HG03103 (cell line): ENCODE measurements at regions not wholly inside any gene's neighbourhood (a gene's known extent, or its start where the extent isn't known, plus 50 kb on each side); places are given as distances from the start of the nearest gene placed in this dataset.
"Not testable (repeated sequence)": the region's sequence is repeated elsewhere in the genome, so short reads cannot be mapped to it uniquely, and the experiment has no call there.

Experiments
- ATAC-seq: cut with Tn5 transposase; IDR thresholded peaks from one replicate; pipeline ENCODE4 v1.9.1; 2021; ENCODE audit warnings: low read depth; ENCODE audit not compliant: unreplicated experiment

DNA sequence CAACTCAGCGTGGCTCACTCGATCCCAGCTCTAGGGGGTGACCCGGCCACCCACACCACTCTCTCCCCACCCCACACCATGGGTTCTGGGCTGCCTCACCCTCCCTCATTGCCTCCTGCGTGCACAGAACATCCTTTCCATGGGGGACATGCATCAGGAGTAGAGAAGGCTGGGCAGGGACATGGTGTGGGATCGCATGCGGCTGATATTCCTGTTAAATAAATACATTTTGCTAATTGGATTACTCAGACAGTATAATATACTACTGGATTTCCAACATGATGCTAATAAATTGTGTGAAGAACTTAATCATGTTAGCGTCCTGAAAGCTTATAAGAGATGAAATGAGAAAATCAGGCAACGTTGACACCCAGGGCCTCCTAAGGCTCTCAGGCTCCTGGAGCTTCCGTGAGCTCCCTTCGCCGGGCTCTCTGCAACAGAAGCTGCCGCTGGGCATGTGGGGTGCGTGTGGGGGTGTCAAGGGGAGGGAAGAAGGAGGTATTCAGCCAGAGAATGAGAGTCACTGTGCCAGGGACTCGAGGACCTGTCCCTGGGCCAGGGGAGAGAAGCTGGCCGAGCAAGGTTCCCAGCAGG, 173.1 kb upstream of the TNRC6C start:
- no peak for ATAC-seq

DNA sequence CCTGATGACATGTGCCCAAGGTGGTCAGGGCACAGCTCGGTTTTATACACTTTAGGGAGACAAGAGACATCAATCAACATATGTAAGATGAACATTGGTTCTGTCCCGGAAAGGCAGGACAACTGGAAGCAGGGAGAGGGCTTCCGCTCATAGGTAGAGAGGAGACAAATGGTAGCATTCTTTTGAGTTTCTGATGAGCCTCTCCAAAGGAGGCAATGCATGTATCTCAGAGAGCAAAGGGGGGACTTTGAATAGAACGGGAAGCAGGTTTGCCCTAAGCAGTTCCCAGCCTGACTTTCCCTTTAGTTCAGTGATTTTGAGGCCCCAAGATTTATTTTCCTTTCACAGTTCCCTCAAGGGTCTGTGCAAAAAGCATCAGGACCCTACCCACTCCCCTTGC, 172.4 kb upstream of the TNRC6C start:
- ATAC-seq: no peak

DNA sequence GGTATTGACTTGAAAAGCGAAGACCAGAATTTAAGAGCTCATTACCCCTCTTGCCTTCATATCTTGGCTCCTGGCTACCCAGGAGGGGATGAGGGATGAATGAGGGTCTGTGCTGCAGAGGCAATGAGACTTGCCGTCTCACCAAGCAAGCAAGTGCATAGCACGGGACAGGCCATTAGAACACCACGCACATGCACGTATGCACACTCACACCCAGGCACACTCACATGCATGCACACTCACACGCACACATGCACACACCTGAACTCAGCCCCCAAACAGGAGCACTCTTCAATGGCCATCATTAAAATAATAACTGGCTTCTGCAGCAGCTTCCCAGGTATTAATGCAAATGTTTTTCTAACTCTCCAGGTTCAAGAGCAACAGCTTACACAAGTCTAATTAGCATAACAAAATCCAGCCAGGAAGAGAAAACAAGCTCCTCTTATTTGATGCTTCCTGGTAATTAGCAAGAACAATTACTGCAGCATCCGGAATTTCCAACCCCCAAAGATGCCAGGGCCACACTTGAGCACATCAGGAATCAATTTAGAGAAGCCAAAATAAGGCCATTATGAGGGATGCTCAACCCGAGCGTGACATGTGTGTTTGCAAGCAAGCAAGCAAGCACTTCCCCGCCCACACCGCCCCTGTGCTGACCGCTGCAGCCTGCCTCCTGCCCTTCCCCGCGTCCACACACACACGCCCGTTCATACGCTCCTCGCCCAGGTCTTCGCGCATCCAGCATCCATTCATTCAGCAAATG, 171.6 kb upstream of the TNRC6C start:
- no peak for ATAC-seq

DNA sequence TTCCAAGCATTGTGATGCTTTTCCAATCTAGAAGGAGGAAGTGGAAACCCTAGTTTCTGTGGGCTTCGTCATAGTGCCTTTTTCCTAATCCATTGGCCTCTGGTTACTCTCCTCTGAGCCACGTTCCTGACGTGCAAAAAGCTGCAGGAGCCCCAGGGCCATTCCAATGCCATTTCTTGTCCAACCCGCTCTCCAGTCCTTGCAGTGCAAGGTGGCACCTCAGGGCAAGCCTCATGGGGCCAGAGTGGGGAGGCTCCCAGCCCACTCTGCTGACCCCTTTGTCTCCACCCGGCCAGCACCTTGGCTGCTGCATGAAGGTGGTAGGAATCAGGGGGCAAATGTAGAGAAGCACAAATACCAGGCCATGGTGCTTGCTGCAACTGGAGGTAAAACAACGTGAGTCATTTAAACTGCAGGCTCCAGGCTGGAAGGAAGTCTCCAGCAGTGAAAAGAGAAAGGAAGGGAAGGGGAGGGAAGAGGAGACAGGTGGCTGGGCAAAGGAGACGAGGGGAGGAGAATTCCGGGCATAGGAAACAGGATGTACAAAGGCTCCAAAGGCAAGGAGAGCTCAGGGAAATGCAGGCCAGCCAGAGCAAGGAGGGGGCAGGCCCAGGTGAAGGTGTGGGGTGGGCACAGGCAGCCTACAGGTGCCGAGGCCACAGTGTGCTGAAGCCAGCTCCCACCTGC, 168.2 kb upstream of the TNRC6C start:
- no peak for ATAC-seq

DNA sequence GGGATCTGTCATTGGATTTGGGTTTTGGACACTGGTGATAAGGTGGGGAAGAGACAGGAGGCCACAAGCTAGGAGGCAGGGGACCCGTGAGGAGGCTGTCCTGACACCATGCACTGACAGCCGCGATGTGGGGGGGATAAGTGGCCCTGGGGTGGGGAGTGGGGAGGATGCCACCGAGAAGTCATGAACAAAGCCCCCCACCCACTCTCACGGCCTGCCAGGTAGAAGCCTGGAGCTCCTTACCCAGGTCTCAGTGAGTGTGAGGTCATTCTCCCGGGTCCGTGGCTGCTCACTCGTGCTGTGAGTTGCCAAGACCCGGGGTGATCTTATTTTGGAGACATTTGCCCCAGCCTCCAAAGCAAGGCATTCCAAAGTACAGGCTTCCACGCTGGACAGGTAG, 165.9 kb upstream of the TNRC6C start:
- ATAC-seq: no peak

DNA sequence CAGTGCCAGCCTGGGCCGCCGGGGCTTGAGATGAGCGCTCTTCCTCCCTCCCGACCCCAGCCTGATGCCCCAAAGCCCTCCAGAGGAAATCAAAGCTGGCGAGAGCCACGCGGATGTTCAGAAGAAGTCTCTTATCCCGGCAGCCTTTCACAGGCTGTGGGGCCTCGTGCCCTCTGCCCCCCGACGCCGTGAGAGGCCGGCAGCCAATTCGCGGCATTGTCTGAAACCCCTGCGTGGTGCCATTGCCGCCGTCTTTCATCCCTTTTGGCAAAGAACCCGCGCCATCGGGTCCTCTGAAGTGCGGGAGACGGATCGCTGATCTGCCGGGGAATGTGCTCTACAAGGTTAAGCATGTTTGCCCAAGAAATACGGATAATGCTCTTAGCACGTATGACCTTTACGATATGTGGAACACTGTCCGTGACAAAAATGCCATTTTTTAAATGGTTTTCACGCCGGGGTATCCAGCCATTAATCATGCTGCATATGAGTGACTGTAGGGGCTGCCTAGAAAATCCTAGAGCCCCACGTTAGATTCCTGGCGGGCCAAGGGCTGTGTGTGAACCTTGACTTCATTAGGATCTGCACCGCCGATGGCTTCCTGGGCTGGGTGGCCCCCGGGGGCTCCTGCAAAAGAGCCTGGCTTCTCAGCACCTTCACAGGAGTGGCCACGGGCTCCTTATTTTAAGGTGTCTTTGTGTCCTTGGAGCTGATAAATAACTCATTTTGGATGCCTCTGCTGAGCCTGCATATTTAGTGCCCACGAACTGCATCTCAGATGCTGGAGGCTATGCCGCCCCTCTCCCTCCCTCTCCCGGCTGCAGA, 165.1 kb upstream of the TNRC6C start:
- ATAC-seq: no peak

DNA sequence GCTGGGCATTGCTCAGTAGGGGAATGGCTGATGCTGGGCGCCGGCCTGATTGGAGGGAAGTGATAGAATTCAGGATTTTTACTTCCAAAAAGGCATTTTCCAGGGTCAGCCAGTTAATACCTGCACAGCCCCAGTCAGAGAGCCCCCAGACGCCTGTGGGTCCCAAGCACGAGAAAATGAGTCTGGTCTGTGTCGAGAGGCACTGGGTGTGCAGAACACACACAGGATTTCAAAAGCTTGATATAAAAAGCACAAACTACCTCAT, 164.6 kb upstream of the TNRC6C start:
- ATAC-seq: no peak

DNA sequence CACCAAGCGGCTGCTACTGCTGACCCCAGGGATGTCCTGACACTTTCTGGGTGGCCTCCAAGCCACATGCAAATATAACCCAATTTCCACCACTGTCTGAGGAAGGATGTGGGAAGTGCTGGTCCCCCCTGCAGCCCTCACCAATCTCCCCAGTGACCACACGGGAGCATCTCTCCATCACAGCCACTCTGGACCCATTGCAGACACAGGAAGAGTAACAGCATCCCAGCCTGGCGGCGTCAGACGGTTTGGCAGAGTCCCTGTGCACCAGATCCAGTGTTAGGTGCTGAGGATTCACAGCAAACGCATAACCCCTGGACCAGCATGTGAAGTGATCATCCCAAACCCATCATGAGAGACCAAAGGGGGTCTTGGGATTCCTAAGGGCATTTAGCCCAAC, 163.7 kb upstream of the TNRC6C start:
- ATAC-seq: no peak

DNA sequence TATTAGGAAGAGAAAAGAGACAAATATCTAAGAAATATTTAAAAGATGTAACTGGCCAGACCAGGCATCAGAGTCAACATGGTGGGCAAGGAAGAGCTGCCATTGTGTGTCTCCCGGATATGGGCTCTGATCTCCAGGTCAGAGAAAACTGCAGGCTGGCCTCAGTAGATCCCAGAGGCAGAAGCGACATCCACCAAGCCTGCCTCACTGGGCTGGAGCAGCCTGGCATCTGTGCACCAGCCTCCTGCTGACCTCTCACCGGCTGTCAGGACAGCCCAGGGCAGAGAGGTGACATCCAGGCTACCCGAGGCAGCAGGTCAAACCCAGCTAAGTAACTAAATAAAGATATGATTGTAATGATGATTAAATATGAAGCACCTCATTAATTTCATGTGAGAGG, 162.8 kb upstream of the TNRC6C start:
- ATAC-seq: no peak

DNA sequence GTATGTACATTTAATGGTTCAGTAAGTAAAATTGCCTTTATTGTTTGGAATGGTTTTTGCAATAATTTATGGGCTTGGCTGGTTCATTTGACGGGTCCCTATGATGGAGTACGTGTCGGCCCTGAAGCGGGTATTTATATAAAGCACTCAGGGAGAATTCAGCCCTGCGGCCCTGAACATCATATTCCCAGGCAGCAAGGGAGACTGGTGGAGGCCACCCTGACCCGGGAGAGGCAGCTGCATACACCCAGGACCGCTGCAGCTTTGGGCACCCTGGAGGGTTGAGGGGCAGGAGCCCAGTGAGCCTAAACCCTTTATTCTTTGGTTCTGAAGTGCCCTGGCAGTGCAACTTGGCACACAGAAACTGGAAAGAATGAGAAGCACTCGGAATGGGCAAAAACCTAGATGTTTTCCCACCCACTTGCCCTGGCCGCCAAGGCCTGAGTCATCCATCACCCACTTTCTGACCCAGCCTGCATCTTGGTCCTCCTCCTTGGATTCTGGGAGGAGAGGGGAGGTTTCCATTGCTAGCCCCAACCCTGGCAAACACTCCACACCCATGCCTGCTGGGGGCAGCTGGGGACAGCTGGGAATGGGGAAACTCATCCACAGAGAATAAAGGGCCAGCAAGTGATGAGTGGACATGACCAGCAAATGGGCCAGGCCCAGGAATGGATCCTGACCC, 162.2 kb upstream of the TNRC6C start:
- no peak for ATAC-seq

DNA sequence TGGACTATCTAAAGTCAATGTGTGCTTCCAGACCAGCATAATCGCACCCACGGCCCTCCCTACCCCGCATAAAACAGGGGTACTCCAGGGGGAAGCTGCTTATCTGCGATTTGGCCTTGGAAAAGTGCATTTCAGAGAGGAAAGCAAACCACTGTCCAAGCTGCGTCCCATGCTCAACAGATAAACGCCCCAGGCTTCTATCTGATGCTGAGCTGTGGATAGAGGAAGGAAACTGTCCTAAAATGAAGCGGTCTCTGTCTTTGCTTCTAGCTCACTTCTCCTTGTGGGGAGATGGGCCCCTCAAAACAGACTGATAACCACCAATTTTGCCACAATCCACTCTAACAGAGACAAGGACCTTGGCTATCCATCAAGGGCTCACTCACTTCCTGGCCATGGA, 160.5 kb upstream of the TNRC6C start:
- ATAC-seq: no peak

DNA sequence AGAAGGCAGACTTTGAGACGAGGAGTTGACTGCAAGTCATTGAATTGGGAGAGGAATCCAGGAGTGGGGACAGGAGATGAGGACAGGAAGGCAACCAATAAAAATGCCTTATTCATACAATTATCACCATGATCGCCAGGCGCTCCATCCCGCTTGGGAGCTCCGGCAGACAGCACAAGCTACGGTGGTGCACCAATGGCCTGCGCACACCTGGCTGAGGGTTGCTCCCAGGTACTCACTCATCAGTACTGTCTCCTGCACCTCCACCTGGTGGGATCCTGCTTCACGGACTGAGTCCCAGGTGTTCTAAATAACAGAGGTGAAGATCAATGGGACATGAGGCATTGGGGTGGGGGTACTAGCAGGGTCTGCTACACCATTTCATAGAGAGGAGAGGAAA, 160.0 kb upstream of the TNRC6C start:
- no peak for ATAC-seq

DNA sequence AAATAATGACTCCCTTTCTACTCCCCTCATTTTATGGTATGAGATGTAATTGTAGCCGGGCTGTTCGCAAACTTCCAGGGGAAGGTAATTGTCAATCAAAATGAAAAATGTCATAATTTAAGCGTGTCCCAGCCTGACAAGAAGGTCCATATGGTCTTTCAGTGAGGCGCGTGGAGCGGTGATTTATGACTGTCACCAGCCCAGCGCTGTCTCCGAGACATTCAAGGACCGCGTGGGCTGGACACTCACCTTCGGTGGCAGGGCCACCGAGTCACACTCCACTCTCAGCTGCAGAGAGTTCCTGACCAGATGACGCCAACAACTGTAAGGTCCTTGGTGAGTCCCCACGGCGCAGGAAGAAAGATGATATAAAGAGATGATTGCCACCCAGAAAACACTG, 157.7 kb upstream of the TNRC6C start:
- no peak for ATAC-seq

DNA sequence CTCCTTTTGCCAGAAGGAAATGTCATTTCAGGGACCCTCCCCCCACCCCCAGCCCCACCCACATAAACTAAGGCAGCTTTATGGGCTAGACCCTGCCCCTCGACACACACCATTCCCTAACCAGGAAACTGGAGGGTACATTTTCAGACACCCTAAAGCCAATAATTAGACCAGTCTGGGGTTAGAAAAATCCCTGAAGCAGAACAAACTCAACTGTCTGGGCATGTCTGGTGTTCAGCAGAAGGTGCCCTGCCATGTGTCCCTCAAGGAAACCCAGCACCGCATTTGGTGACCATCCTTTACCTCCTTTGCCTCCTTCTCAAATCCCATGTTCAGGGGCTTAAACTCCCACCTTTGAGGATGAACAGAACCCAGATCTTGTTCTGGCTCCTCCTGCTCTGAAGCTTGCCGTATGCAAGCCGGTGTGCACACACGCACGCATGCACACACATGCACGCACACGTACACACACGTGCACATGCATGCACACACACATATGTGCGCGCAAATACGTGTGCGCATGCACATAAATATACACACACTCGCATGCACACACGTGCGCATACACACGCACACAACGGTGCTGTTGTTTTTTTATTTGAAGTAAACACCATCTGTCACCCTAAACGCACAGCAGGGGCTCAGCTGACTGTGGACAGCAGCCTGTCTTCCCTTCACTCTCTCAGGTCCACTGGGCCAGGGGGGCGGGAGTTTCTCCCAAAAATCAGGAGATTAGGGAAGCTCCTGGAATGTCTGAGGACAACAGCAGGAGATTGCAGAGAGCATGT, 156.8 kb upstream of the TNRC6C start:
- no peak for ATAC-seq

DNA sequence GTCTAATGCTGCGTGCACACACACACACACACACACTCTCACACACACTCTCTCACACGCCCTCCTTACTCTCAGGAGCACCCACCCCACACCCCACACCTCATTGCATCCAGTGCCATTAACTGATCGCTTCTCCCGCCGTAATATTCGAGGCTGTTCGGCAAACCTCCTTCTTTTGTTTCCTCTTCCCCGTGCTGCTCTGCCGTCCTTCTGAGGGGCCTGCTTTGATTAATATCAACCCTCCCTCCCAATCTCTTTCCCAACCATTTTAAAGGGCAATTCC, 156.2 kb upstream of the TNRC6C start:
- no peak for ATAC-seq

DNA sequence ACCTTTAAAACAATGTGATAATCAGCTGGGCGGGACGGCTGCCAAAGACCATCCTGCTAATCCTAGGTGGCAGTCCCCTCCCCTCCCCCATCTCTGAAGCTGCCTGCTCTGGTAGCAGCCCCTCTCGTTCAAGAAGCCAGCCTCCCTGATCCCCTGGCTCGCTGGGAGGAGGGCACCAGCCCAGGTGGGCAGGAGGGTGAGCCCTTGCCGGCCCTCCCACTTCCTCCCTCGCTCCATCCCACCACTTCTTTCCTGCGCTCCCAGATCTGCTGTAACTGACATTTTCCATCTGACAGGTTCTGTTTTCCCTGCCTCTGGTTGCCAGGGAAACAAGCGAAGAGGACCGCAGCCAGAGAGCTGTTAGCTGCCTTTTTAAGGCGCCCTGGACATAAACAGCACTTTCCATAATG, 155.7 kb upstream of the TNRC6C start:
- no peak for ATAC-seq

DNA sequence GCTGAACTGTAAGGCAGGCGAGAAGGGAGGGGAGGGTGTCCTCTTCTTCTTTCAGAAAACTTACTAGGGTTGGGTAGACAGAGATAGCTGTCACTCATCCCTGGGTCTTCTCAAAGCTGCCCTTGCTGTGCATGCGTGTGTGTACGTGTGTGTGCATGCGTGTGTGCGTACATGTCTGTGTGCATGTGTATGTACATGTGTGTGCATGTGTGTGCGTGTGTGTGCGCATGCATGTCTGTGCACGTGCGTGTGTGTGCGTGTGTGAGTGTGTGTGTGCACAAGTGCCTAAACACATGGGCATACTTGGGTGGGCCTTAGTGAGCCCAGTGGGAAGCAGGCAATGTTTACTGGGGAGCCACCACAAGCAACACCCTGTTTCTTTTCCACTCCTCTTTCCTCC, 154.8 kb upstream of the TNRC6C start:
- no peak for ATAC-seq

DNA sequence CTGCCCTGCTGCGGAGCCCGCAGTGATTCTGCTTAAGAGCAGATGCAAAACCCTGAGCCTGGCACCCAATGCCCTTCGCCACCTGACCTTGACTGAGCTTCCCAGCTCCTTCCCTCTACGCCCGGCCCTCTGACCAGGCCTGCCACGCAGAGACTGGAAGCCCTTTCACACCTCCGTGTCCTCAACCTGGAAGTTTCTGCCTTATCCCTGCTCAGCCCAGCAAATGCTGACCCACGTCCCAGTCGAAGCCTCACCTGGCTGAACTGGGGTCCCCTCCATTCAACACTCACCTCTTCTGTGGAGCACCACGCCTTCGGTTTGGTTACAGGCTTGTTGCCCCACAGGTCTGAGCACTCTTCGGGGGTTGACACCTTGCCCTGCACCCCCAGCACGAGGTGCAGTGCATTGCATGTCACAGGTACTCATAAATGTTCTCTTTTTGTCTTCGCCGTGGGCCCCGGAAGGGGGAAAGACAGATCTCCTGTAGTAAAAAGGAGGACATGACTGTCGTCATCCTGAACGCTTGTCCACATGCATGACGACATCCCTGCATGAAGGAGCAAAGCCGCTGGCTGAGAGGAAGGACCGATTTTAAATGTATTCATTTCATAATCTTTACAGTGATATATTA, 153.6 kb upstream of the TNRC6C start:
- ATAC-seq: no peak

DNA sequence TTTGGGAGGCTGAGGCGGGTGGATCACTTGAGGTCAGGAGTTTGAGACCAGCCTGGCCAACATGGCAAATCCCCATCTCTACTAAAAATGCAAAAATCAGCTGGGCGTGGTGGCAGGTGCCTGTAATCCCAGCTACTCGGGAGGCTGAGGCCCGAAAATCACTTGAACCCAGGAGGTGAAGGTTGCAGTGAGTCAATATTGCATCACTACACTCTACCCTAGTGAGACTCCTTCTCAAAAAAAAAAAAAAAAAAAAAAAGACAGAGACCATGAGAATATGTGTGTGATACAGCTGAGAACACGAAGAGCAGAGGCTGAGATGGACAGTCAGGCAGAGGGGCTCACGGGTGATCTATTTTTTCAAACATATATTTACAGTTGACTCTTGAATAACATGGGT, 152.5 kb upstream of the TNRC6C start:
- ATAC-seq: not testable (repeated sequence)
